Gastrocnemius medialis (tissue), 4 donors: ENCODE measurements at regions not wholly inside any gene's neighbourhood (a gene's known extent, or its start where the extent isn't known, plus 50 kb on each side); places are given as distances from the start of the nearest gene placed in this dataset.

Experiments used
- ATAC-seq, 2 donors: fragments of 150-250 bp; one replicate each; pipeline ENCODE4 v1.9.1; 2016
- DNase-seq, 2 donors: peaks; one replicate each; pipeline ENCODE4 v3.0.0-alpha.2; 2019
- H3K27ac ChIP-seq, 4 donors: fragments of 200-600 bp; sonication (generic); 1 replicate in 1 of 4; 2 replicates in 3 of 4; pipeline ENCODE4 v1.5.1; 2016 to 2018; ENCODE audit warnings: mild to moderate bottlenecking in 2 of 4, moderate library complexity in 1 of 4
- H3K27me3 ChIP-seq, 3 donors: fragments of 200-600 bp; sonication (generic) in 2 of 3; 1 replicate in 1 of 3; 2 replicates in 2 of 3; pipeline versions ENCODE4 v1.5.1 to v1.6.0; 2016 to 2019; ENCODE audit warnings: mild to moderate bottlenecking in 1 of 3, moderate library complexity in 1 of 3
- H3K36me3 ChIP-seq, 2 donors: fragments of 200-600 bp; sonication (generic) in 1 of 2; one replicate each; pipeline ENCODE4 v1.5.1; 2017 to 2018
- H3K4me1 ChIP-seq, 2 donors: fragments of 200-600 bp; sonication (generic) in 1 of 2; one replicate each; pipeline ENCODE4 v1.5.1; 2016 to 2017; ENCODE audit warnings: mild to moderate bottlenecking in 2 of 2
- H3K4me3 ChIP-seq, 4 donors: fragments of 200-600 bp; sonication (generic) in 3 of 4; 1 replicate in 1 of 4; 2 replicates in 3 of 4; pipeline ENCODE4 v1.5.1; 2016 to 2019; ENCODE audit warnings: mild to moderate bottlenecking in 2 of 4
- H3K9me3 ChIP-seq, 3 donors: fragments of 200-600 bp; sonication (generic) in 2 of 3; 1 replicate in 1 of 3; 2 replicates in 2 of 3; pipeline ENCODE4 v1.5.1; 2016 to 2019
- POLR2A ChIP-seq, 2 donors: fragments of 450-650 bp; IDR thresholded peaks; one replicate each; pipeline ENCODE4 v1.6.1; 2017; ENCODE audit warnings: antibody characterized with exemption in 2 of 2, mild to moderate bottlenecking in 2 of 2, moderate library complexity in 2 of 2
- in situ Hi-C, 4 donors: fragments of 200-750 bp; cut with MboI; loops; one replicate each; pipeline versions ENCODE4 v1.15.0 to v1.8.0; 2017; ENCODE audit warnings: low sequenced_read_pairs in 4 of 4
- intact Hi-C: fragments of 100-400 bp; cut with DNase I; formaldehyde crosslinking; loops from one replicate; pipeline ENCODE4 v1.15.1; 2023; ENCODE audit warnings: low total_unique reads
- TF ChIP-seq, protein P1 (sequence below), 5 experiments: fragments of 450-650 bp in 3 of 5; fragments of 200-600 bp in 2 of 5; sonication (generic) in 2 of 5; IDR thresholded peaks in 4 of 5; conservative IDR thresholded peaks in 1 of 5; 1 replicate in 4 of 5; 2 replicates in 1 of 5; pipeline ENCODE4 v1.5.1; 2016 to 2019; ENCODE audit warnings: antibody characterized with exemption in 5 of 5, mild to moderate bottlenecking in 3 of 5, moderate library complexity in 3 of 5

DNA sequence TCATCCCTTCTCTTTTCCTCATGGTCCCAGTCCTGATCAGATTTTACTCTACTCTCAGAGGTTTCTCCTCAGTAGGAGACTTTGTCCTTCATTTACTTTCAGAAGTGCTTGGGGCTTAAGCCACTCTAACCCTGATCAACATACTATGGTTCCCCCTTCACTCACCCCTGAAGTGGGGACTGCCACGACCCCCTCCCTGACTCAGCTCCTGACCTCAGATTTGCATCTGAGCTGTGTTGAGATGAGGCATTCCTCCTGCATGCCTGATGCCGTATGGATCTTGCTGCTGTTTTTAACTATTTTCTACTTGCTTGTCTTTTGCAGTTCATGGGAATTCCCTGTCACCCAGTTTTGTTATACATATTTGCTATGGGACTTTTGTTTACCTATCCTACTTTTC is 306.7 kb upstream of the CHST9 start:
- Histone ChIP-seq H3K9me3 (no peaks in the 10 kb centered on the region), H3K4me1 (no peaks in the 10 kb centered on the region), H3K36me3 (no peaks in the 10 kb centered on the region), H3K27me3 (no peaks in the 10 kb centered on the region), H3K4me3 (no peak overlapping the region), H3K27ac (no peak overlapping the region)
- in situ Hi-C loops (no loop called here), intact Hi-C loops (no loop called here)
- TF ChIP-seq POLR2A (IDR thresholded peaks at IDR 0.05), result no peak
- TF ChIP-seq, protein P1, sequence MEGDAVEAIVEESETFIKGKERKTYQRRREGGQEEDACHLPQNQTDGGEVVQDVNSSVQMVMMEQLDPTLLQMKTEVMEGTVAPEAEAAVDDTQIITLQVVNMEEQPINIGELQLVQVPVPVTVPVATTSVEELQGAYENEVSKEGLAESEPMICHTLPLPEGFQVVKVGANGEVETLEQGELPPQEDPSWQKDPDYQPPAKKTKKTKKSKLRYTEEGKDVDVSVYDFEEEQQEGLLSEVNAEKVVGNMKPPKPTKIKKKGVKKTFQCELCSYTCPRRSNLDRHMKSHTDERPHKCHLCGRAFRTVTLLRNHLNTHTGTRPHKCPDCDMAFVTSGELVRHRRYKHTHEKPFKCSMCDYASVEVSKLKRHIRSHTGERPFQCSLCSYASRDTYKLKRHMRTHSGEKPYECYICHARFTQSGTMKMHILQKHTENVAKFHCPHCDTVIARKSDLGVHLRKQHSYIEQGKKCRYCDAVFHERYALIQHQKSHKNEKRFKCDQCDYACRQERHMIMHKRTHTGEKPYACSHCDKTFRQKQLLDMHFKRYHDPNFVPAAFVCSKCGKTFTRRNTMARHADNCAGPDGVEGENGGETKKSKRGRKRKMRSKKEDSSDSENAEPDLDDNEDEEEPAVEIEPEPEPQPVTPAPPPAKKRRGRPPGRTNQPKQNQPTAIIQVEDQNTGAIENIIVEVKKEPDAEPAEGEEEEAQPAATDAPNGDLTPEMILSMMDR (IDR thresholded peaks at IDR 0.05 in 4 of 5, conservative IDR thresholded peaks at IDR 0.05 in 1 of 5), result no peak
- DNase-seq (no peak), ATAC-seq (no peak)

DNA sequence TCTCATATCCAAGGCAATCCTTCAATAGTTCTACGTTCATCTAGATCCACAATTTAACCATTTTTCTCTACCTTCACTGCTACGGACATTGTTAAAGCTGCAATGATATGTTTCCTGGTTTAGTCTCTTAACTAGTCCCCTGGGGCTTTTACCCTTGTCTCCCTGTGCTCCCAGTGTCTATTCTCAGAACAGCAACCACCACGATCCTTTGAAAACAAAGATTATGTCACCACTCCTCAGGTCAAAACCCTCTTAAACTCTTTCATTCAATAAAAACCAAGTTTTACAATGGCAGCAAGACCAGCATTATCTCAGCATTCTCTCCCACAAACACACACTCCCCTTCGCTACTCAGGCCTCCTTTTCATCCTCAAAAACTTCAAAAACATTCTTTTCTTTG is 298.2 kb upstream of the CHST9 start:
- intact Hi-C loops, result no loop called here
- no peaks in the 10 kb centered on the region for H3K9me3 ChIP-seq
- in situ Hi-C loops, result no loop called here
- H3K27me3 ChIP-seq, result no peaks in the 10 kb centered on the region
- H3K36me3 ChIP-seq, result no peaks in the 10 kb centered on the region
- no peaks in the 10 kb centered on the region for H3K4me1 ChIP-seq
- no peak for TF ChIP-seq POLR2A (IDR thresholded peaks at IDR 0.05)
- TF ChIP-seq, protein P1 (IDR thresholded peaks at IDR 0.05 in 4 of 5, conservative IDR thresholded peaks at IDR 0.05 in 1 of 5), result no peak
- DNase-seq, result no peak
- no peak overlapping the region for H3K27ac ChIP-seq
- H3K4me3 ChIP-seq, result no peak overlapping the region
- ATAC-seq, result no peak

DNA sequence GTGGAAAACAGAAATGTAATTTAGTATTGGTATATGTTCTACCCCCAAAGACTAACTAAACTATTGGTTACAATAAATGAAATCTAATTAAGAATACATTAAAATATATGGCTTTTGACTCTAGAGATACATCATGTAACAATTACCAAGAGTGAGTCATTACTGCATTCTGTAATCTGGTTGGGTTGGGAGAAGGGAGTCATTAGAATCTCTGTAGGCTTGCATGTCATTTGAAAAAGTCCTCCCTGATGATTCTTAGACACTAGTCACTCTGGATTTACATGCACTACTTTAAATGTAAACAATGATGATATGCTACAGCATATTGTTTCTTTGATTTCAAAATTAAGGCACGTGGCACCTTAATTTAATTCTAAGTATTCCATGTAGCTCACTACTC is 293.4 kb upstream of the CHST9 start:
- H3K4me3 ChIP-seq, result no peak overlapping the region
- no peak for ATAC-seq
- H3K36me3 ChIP-seq, result no peaks in the 10 kb centered on the region
- no peaks in the 10 kb centered on the region for H3K9me3 ChIP-seq
- no peaks in the 10 kb centered on the region for H3K27me3 ChIP-seq
- no peak for DNase-seq
- in situ Hi-C loops, result no loop called here
- intact Hi-C loops, result no loop called here
- H3K27ac ChIP-seq, result no peak overlapping the region
- no peak for TF ChIP-seq POLR2A (IDR thresholded peaks at IDR 0.05)
- TF ChIP-seq, protein P1 (IDR thresholded peaks at IDR 0.05 in 4 of 5, conservative IDR thresholded peaks at IDR 0.05 in 1 of 5), result no peak
- H3K4me1 ChIP-seq, result no peaks in the 10 kb centered on the region

GRCh38 chr18:27473318-27473717 is 288.2 kb upstream of the CHST9 start:
- TF ChIP-seq, protein P1 (IDR thresholded peaks at IDR 0.05 in 4 of 5, conservative IDR thresholded peaks at IDR 0.05 in 1 of 5), result no peak
- no peak for TF ChIP-seq POLR2A (IDR thresholded peaks at IDR 0.05)
- in situ Hi-C loops (no loop called here), intact Hi-C loops (no loop called here)
- Histone ChIP-seq H3K9me3 (no peaks in the 10 kb centered on the region), H3K36me3 (no peaks in the 10 kb centered on the region), H3K27ac (no peak overlapping the region), H3K4me1 (no peaks in the 10 kb centered on the region), H3K27me3 (no peaks in the 10 kb centered on the region), H3K4me3 (no peak overlapping the region)
- DNase-seq (no peak), ATAC-seq (no peak)

DNA sequence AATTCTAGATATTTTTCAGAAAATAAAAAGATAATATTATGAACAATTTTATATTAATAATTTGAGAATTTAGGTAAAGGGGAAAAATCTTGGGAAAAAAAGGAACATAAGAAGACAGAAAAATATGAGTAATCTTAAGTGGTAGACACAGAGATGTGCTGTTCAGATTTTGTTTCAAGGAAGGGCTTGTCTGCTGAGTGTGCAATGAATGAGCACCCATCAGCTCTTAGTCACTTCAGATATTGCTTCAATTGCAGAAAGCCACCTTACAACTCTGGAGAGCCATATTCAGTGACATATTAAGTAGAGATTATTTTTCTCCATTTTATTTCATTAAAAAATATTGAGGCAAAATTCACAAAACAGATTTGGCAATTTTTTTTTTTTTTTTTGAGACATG is 282.0 kb upstream of the CHST9 start:
- H3K4me3 ChIP-seq, result no peak overlapping the region
- intact Hi-C loops, result no loop called here
- no peaks in the 10 kb centered on the region for H3K4me1 ChIP-seq
- H3K27ac ChIP-seq, result no peak overlapping the region
- TF ChIP-seq POLR2A (IDR thresholded peaks at IDR 0.05), result no peak
- TF ChIP-seq, protein P1 (IDR thresholded peaks at IDR 0.05 in 4 of 5, conservative IDR thresholded peaks at IDR 0.05 in 1 of 5), result no peak
- in situ Hi-C loops, result no loop called here
- DNase-seq (no peak), ATAC-seq (no peak)
- no peaks in the 10 kb centered on the region for H3K27me3 ChIP-seq
- no peaks in the 10 kb centered on the region for H3K9me3 ChIP-seq
- no peaks in the 10 kb centered on the region for H3K36me3 ChIP-seq
